ENCODE measurements at regions not wholly inside any gene's neighbourhood (a gene's known extent, or its start where the extent isn't known, plus 50 kb on each side); places are given as distances from the start of the nearest gene placed in this dataset.
"Not testable (repeated sequence)": the region's sequence is repeated elsewhere in the genome, so short reads cannot be mapped to it uniquely, and the experiment has no call there.

GRCh38 chr6:6751619-6752023 lies 163.1 kb downstream of the LY86 start:
- Histone ChIP-seq H3K4me3 (ENCODE audit: low read length) (no peak overlapping the region), H3K4me1 (ENCODE audit: insufficient read depth, low read length) (peaks cover 57% of the 10 kb centered on the region)

DNA sequence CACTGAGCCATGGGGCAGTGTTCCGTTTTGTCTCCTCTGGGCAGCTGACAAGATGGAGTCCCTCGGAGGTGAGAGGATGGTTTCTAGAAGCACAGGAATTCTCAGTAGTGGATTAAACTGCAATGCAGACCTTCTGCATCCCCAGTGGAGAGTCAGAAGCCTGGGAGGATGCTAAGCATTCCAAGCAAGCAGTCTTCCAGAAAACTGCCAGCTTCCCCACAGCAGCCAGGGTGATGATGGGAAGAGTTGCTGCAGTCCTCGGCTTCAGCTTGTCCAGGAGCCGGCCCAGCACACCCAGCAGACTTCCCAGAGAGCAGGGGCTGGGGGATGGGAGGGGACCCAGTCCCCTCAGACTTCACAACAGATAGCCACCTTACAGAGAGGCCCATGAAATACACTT lies 163.6 kb downstream of the LY86 start:
- no peak overlapping the region for H3K4me3 ChIP-seq (ENCODE audit: low read length)

More at GRCh38 chr6:6751619-6752023, 163.1 kb downstream of the LY86 start:
- Histone ChIP-seq H3K27me3 (ENCODE audit: insufficient read depth, low read length) (no peaks in the 10 kb centered on the region), H3K9me3 (ENCODE audit: low read depth, low read length) (no peaks in the 10 kb centered on the region)

GRCh38 chr6:6753301-6753700 lies 164.8 kb downstream of the LY86 start:
- Histone ChIP-seq H3K4me1 (ENCODE audit: insufficient read depth, low read length) (peaks cover 59% of the 10 kb centered on the region), H3K4me3 (ENCODE audit: low read length) (no peak overlapping the region), H3K9me3 (ENCODE audit: low read depth, low read length) (no peaks in the 10 kb centered on the region), H3K27me3 (ENCODE audit: insufficient read depth, low read length) (no peaks in the 10 kb centered on the region)

More for the DNA sequence above, 163.6 kb downstream of the LY86 start:
- Histone ChIP-seq H3K27me3 (ENCODE audit: insufficient read depth, low read length) (no peaks in the 10 kb centered on the region), H3K9me3 (ENCODE audit: low read depth, low read length) (no peaks in the 10 kb centered on the region), H3K4me1 (ENCODE audit: insufficient read depth, low read length) (peaks cover 61% of the 10 kb centered on the region)

DNA sequence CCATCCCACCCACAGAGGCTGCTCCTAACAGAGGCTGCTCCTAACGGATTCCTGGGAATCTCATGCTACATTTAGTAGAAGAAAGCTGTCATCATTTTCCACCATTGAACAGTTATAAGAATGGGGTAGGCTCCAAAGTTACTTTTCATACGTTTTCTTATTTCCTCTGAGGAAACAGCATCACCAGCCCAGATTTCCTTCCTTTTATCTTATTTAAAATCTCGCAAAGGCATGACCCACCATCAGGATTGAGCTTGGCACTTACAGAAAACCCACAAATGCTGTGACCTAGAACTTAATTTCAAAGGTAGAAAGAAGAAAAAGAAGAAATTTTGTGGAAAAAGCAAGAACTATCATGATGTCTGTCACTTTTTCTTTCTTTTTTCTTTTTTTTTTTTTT lies 168.0 kb downstream of the LY86 start:
- Histone ChIP-seq H3K4me1 (ENCODE audit: insufficient read depth, low read length) (peaks cover 41% of the 10 kb centered on the region), H3K4me3 (ENCODE audit: low read length) (no peak overlapping the region), H3K9me3 (ENCODE audit: low read depth, low read length) (no peaks in the 10 kb centered on the region), H3K27me3 (ENCODE audit: insufficient read depth, low read length) (no peaks in the 10 kb centered on the region)

GRCh38 chr6:6758546-6758914 lies 170.0 kb downstream of the LY86 start:
- peaks cover 24% of the 10 kb centered on the region for H3K4me1 ChIP-seq (ENCODE audit: insufficient read depth, low read length)
- no peaks in the 10 kb centered on the region for H3K27me3 ChIP-seq (ENCODE audit: insufficient read depth, low read length)
- H3K9me3 ChIP-seq (ENCODE audit: low read depth, low read length) = no peaks in the 10 kb centered on the region
- H3K4me3 ChIP-seq (ENCODE audit: low read length) = no peak overlapping the region

- Histone ChIP-seq H3K27me3 (ENCODE audit: insufficient read depth, low read length) (no peaks in the 10 kb centered on the region), H3K9me3 (ENCODE audit: low read depth, low read length) (no peaks in the 10 kb centered on the region), H3K4me3 (ENCODE audit: low read length) (no peak overlapping the region), H3K4me1 (ENCODE audit: insufficient read depth, low read length) (peaks cover 24% of the 10 kb centered on the region)
Observed at GRCh38 chr6:6758915-6759654, 170.6 kb downstream of the LY86 start.

DNA sequence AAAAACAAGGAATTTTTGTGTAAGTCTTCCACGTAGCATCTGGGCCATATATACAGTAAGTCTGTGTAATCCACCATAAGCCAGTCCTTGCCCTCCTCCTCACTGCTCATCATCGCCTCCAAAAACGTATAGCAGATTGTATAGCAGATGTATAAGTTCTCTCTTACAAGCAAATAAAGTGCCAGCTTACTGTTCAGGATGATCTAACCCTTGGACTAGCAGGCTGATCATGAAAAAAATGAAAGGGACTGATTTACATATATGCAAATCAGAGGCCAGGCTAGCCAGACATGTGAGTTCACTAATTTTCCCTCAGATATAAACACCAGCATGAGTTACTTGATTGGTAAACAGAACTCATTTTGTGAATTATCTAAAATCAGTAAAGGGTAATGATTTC lies 171.5 kb downstream of the LY86 start:
- peaks cover 24% of the 10 kb centered on the region for H3K4me1 ChIP-seq (ENCODE audit: insufficient read depth, low read length)
- no peak overlapping the region for H3K4me3 ChIP-seq (ENCODE audit: low read length)
- no peaks in the 10 kb centered on the region for H3K9me3 ChIP-seq (ENCODE audit: low read depth, low read length)
- no peaks in the 10 kb centered on the region for H3K27me3 ChIP-seq (ENCODE audit: insufficient read depth, low read length)

DNA sequence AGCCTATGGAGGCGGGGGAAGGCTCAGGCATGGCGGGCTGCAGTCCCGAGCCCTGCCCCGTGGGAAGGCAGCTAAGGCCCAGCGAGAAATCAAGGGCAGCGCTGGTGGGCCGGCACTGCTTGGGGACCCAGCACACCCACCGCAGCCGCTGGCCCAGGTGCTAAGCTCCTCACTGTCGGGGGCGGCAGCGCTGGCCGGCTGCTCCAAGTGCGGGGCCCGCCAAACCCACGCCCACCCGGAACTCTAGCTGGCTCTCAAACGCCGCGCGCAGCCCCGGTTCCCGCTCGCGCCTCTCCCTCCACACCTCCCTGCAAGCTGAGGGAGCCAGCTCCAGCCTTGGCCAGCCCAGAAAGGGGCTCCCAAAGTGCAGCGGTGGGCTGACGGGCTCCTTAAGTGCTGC lies 174.0 kb downstream of the LY86 start:
- H3K4me1 ChIP-seq (ENCODE audit: insufficient read depth, low read length) = peaks cover 12% of the 10 kb centered on the region
- H3K4me3 ChIP-seq (ENCODE audit: low read length); H3K9me3 ChIP-seq (ENCODE audit: low read depth, low read length); H3K27me3 ChIP-seq (ENCODE audit: insufficient read depth, low read length): not testable (repeated sequence)

DNA sequence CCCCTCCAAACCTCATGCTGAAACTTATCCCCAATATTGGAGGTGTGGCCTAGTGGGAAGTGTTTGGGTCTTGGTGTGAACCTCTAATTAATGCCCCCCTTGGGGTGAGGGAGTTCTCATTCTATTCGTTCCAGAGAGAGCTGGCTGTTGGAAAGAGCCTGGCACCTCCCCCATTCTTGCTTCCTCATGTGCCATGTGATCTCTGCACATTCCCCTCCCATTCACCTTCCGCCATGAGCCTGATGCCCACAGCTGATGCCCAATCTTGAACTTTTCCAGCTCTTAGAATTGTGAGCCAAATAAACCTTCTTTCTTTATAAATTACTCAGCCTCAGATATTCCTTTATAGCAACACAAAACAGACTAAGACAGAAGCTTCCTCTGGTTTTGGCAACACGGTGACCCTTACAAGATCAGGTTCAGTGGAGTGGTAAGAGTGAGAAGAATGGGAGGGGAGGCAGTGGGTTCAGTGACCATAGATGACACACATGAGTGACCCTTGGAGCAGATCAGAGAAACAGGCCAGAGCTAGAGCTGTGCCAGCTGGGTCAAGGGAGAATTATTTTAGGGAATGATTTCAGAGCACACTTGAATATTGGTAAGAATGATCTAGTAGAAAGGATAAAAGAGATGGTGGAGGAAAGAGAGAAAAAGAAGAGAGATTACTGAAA lies 176.4 kb downstream of the LY86 start:
- H3K4me3 ChIP-seq (ENCODE audit: low read length) = no peak overlapping the region
- no peaks in the 10 kb centered on the region for H3K9me3 ChIP-seq (ENCODE audit: low read depth, low read length)
- no peaks in the 10 kb centered on the region for H3K4me1 ChIP-seq (ENCODE audit: insufficient read depth, low read length)
- H3K27me3 ChIP-seq (ENCODE audit: insufficient read depth, low read length) = no peaks in the 10 kb centered on the region

- Histone ChIP-seq H3K4me3 (ENCODE audit: low read length) (no peak overlapping the region), H3K4me1 (ENCODE audit: insufficient read depth, low read length) (no peaks in the 10 kb centered on the region), H3K9me3 (ENCODE audit: low read depth, low read length) (no peaks in the 10 kb centered on the region), H3K27me3 (ENCODE audit: insufficient read depth, low read length) (no peaks in the 10 kb centered on the region)
Observed at GRCh38 chr6:6766230-6766905, 177.8 kb downstream of the LY86 start.

DNA sequence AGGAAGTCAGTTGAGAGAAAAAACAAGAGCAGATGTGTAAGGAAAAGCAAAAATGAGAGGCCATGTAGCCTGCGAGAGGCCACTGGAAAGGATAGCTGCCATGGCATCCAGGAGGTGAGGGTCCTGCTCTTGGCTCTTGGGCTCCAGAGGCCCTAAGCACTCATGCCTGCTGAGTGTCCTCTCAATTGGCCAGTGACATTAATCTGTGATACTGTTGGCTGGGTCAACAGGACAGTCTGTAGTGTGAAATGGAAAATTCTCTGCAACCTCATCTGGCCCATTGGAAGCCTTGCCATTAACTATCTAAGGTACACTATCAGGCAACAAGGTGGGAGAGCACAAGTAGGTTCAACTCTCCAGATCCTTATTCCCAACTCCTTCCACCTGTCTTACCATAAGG lies 180.9 kb downstream of the LY86 start:
- Histone ChIP-seq H3K9me3 (ENCODE audit: low read depth, low read length) (no peaks in the 10 kb centered on the region), H3K4me1 (ENCODE audit: insufficient read depth, low read length) (no peaks in the 10 kb centered on the region), H3K4me3 (ENCODE audit: low read length) (no peak overlapping the region), H3K27me3 (ENCODE audit: insufficient read depth, low read length) (no peaks in the 10 kb centered on the region)

DNA sequence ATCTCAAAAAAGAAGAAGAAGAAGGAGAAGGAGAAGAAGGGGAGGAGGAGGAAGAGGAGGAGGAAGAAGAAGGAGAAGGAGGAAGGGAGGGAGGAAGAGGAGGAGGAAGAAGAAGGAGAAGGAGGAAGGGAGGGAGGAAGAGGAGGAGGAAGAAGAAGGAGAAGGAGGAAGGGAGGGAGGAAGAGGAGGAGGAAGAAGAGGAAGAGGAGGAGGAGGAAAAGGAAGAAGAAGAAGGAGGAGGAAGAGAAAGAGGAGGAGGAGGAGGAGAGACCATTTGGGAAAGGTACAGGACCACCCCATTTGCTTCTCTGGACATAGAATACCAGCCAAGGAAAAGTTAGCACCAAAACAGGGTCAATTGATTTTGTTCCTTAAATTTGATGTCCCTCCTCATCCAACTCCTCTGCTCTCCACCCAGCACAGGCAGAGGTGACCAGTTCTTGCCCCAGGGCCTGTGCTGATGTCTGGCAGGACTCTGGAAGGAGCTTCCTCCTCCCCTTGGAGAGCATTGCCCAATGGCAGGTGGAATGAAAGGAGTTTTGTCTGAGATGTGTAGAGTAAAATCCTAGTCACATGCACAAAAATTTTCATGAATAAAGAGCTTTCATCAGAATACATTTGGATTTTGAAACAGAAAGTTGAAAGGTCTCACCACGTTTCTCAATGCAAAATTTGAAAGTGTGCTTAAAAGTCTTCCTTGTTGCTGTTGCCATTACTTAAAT lies 182.9 kb downstream of the LY86 start:
- no peaks in the 10 kb centered on the region for H3K9me3 ChIP-seq (ENCODE audit: low read depth, low read length)
- H3K27me3 ChIP-seq (ENCODE audit: insufficient read depth, low read length) = no peaks in the 10 kb centered on the region
- no peaks in the 10 kb centered on the region for H3K4me1 ChIP-seq (ENCODE audit: insufficient read depth, low read length)
- no peak overlapping the region for H3K4me3 ChIP-seq (ENCODE audit: low read length)

- H3K9me3 ChIP-seq (ENCODE audit: low read depth, low read length) = no peaks in the 10 kb centered on the region
Observed at GRCh38 chr6:6771964-6772363, 183.4 kb downstream of the LY86 start.

GRCh38 chr6:6772751-6773150 lies 184.2 kb downstream of the LY86 start:
- no peaks in the 10 kb centered on the region for H3K9me3 ChIP-seq (ENCODE audit: low read depth, low read length)
- H3K27me3 ChIP-seq (ENCODE audit: insufficient read depth, low read length) = no peaks in the 10 kb centered on the region
- H3K4me1 ChIP-seq (ENCODE audit: insufficient read depth, low read length) = no peaks in the 10 kb centered on the region
- no peak overlapping the region for H3K4me3 ChIP-seq (ENCODE audit: low read length)

More at GRCh38 chr6:6771964-6772363, 183.4 kb downstream of the LY86 start:
- no peaks in the 10 kb centered on the region for H3K27me3 ChIP-seq (ENCODE audit: insufficient read depth, low read length)
- H3K4me3 ChIP-seq (ENCODE audit: low read length) = no peak overlapping the region
- H3K4me1 ChIP-seq (ENCODE audit: insufficient read depth, low read length) = no peaks in the 10 kb centered on the region

DNA sequence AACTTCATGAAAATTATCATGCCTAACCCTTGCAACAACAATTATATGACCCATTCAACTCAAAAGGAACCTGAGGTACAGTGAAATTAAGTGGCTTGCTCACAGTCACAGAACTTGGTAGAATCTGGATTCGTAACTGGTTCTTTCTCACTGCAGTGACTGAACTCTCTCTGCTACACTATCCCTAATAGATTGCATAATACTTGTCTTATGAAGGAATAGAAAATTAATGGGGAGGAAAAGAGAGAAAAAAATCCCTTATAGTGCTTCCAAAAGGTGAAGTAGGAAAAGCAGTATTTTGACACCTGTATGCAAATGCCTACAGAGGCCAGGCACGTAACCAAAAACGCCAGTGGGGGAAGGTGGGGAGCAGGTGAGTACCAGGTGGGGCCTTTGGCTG lies 186.6 kb downstream of the LY86 start:
- H3K9me3 ChIP-seq (ENCODE audit: low read depth, low read length) = no peaks in the 10 kb centered on the region
- H3K27me3 ChIP-seq (ENCODE audit: insufficient read depth, low read length) = no peaks in the 10 kb centered on the region
- no peaks in the 10 kb centered on the region for H3K4me1 ChIP-seq (ENCODE audit: insufficient read depth, low read length)
- no peak overlapping the region for H3K4me3 ChIP-seq (ENCODE audit: low read length)

All from mononuclear cell (primary cell).